Testis (tissue), 2 donors: ENCODE measurements at regions not wholly inside any gene's neighbourhood (a gene's known extent, or its start where the extent isn't known, plus 50 kb on each side); places are given as distances from the start of the nearest gene placed in this dataset.

Experiments
- DNase-seq: peaks from one replicate; pipeline ENCODE4 v3.0.0-alpha.2; 2019
- H3K27ac ChIP-seq, 2 donors: fragments of 200-600 bp; sonication (generic); one replicate each; pipeline ENCODE4 v1.5.1; 2019
- H3K27me3 ChIP-seq: fragments of 200-600 bp; sonication (generic); one replicate; pipeline ENCODE4 v1.5.1; 2019
- H3K36me3 ChIP-seq: fragments of 200-600 bp; sonication (generic); one replicate; pipeline ENCODE4 v1.5.1; 2017; ENCODE audit warnings: low read depth; ENCODE audit errors: missing control alignments
- H3K4me1 ChIP-seq: fragments of 200-600 bp; sonication (generic); one replicate; pipeline ENCODE4 v1.5.1; 2019
- H3K4me3 ChIP-seq, 2 donors: fragments of 200-600 bp; sonication (generic); one replicate each; pipeline ENCODE4 v1.5.1; 2017 to 2019
- H3K9me3 ChIP-seq: fragments of 200-600 bp; sonication (generic); one replicate; pipeline ENCODE4 v1.5.1; 2017
- CTCF ChIP-seq, 3 experiments: fragments of 450-650 bp in 2 of 3; fragments of 200-600 bp in 1 of 3; sonication (generic) in 1 of 3; IDR thresholded peaks; one replicate each; pipeline ENCODE4 v1.5.1; 2016 to 2019; ENCODE audit warnings: antibody characterized with exemption in 3 of 3, mild to moderate bottlenecking in 2 of 3, moderate library complexity in 1 of 3
- POLR2A ChIP-seq: fragments of 450-650 bp; IDR thresholded peaks from one replicate; pipeline ENCODE4 v1.6.1; 2017; ENCODE audit warnings: antibody characterized with exemption, mild to moderate bottlenecking, moderate library complexity
- WGBS, 2 donors: methylation state at CpG; one replicate each; pipeline ENCODE4 v1.1.5; 2018; 5-methylcytosine and 5-hydroxymethylcytosine counted together
- intact Hi-C: fragments of 100-400 bp; cut with DNase I; formaldehyde crosslinking; loops from one replicate; pipeline ENCODE4 v1.15.1; 2023; ENCODE audit warnings: low total_unique reads

- Histone ChIP-seq H3K27me3 (no peaks in the 10 kb centered on the region), H3K36me3 (no peaks in the 10 kb centered on the region), H3K4me3 (no peak overlapping the region), H3K27ac (no peak overlapping the region), H3K4me1 (no peaks in the 10 kb centered on the region), H3K9me3 (no peaks in the 10 kb centered on the region)
- TF ChIP-seq CTCF (IDR thresholded peaks at IDR 0.05) (no peak), POLR2A (no peak)
- intact Hi-C loops, result no loop called here
- no peak for DNase-seq
- WGBS, 2 donors, result 97 to 98% methylated on average over 2 of the region's 2 CpGs
Measured at GRCh38 chr22:49500942-49501395, 326.7 kb downstream of the BRD1 start.

GRCh38 chr22:49500076-49500460, 327.6 kb downstream of the BRD1 start:
- H3K9me3 ChIP-seq, result no peaks in the 10 kb centered on the region
- TF ChIP-seq POLR2A (no peak), CTCF (IDR thresholded peaks at IDR 0.05) (no peak)
- no peak for DNase-seq
- no peak overlapping the region for H3K4me3 ChIP-seq
- no peaks in the 10 kb centered on the region for H3K27me3 ChIP-seq
- intact Hi-C loops, result no loop called here
- H3K4me1 ChIP-seq, result no peaks in the 10 kb centered on the region
- H3K27ac ChIP-seq, result no peak overlapping the region
- H3K36me3 ChIP-seq, result no peaks in the 10 kb centered on the region

GRCh38 chr22:49499433-49500075, 328.1 kb downstream of the BRD1 start:
- no peak for DNase-seq
- no peaks in the 10 kb centered on the region for H3K36me3 ChIP-seq
- H3K4me1 ChIP-seq, result no peaks in the 10 kb centered on the region
- no peaks in the 10 kb centered on the region for H3K9me3 ChIP-seq
- no peak overlapping the region for H3K27ac ChIP-seq
- WGBS, 2 donors, result 87 to 88% methylated on average over 1 of the region's 1 CpG
- TF ChIP-seq POLR2A (no peak), CTCF (IDR thresholded peaks at IDR 0.05) (no peak)
- intact Hi-C loops, result no loop called here
- H3K4me3 ChIP-seq, result no peak overlapping the region
- no peaks in the 10 kb centered on the region for H3K27me3 ChIP-seq

- TF ChIP-seq POLR2A, result no peak
- TF ChIP-seq CTCF (IDR thresholded peaks at IDR 0.05), result no peak
- Histone ChIP-seq H3K27ac (no peak overlapping the region), H3K36me3 (no peaks in the 10 kb centered on the region), H3K4me3 (no peak overlapping the region), H3K27me3 (no peaks in the 10 kb centered on the region), H3K4me1 (no peaks in the 10 kb centered on the region), H3K9me3 (no peaks in the 10 kb centered on the region)
- 87% methylated on average over 2 of the region's 2 CpGs for WGBS, 2 donors
- no peak for DNase-seq
- intact Hi-C loops, result no loop called here
Measured at GRCh38 chr22:49497266-49497665, 330.4 kb downstream of the BRD1 start.

- no peaks in the 10 kb centered on the region for H3K27me3 ChIP-seq
- 78 to 91% methylated on average over 5 to 12 of the region's 12 CpGs for WGBS, 2 donors
- intact Hi-C loops, result no loop called here
- H3K9me3 ChIP-seq, result no peaks in the 10 kb centered on the region
- no peak for DNase-seq
- TF ChIP-seq CTCF (IDR thresholded peaks at IDR 0.05) (no peak), POLR2A (no peak)
- H3K4me1 ChIP-seq, result no peaks in the 10 kb centered on the region
- no peaks in the 10 kb centered on the region for H3K36me3 ChIP-seq
- no peak overlapping the region for H3K27ac ChIP-seq
- no peak overlapping the region for H3K4me3 ChIP-seq
Measured at GRCh38 chr22:49494555-49494954, 333.1 kb downstream of the BRD1 start.
